COLO829 (cell line): ENCODE measurements at regions not wholly inside any gene's neighbourhood (a gene's known extent, or its start where the extent isn't known, plus 50 kb on each side); places are given as distances from the start of the nearest gene placed in this dataset.

Source experiments
- DNase-seq: peaks from one replicate; pipeline ENCODE4 v3.0.0; 2012; ENCODE audit warnings: low spot score

- DNase-seq: no peak
Measured at GRCh38 chr10:128375171-128375570, 248.9 kb upstream of the MKI67 start.

- DNase-seq: no peak
Measured at GRCh38 chr10:128377364-128377987, 251.3 kb upstream of the MKI67 start.

- DNase-seq: no peak
Measured at GRCh38 chr10:128377988-128378387, 251.8 kb upstream of the MKI67 start.

GRCh38 chr10:128380946-128381345 is 254.7 kb upstream of the MKI67 start:
- no peak for DNase-seq

GRCh38 chr10:128382225-128382624 is 256.0 kb upstream of the MKI67 start:
- DNase-seq: no peak

- no peak for DNase-seq
Measured at GRCh38 chr10:128384831-128385230, 258.6 kb upstream of the MKI67 start.

- DNase-seq: no peak
Measured at GRCh38 chr10:128386231-128386630, 260.0 kb upstream of the MKI67 start.

GRCh38 chr10:128386816-128387604 is 260.8 kb upstream of the MKI67 start:
- DNase-seq: no peak

- DNase-seq: no peak
Measured at GRCh38 chr10:128390596-128390995, 264.4 kb upstream of the MKI67 start.

- no peak for DNase-seq
Measured at GRCh38 chr10:128393546-128393945, 267.3 kb upstream of the MKI67 start.

GRCh38 chr10:128398118-128398517 is 271.9 kb upstream of the MKI67 start:
- DNase-seq: no peak

GRCh38 chr10:128398999-128399398 is 272.8 kb upstream of the MKI67 start:
- no peak for DNase-seq

GRCh38 chr10:128400564-128400963 is 274.3 kb upstream of the MKI67 start:
- DNase-seq: no peak

- no peak for DNase-seq
Measured at GRCh38 chr10:128405450-128405849, 279.2 kb upstream of the MKI67 start.

GRCh38 chr10:128411643-128412042 is 285.4 kb upstream of the MKI67 start:
- DNase-seq: no peak

GRCh38 chr10:128414568-128414967 is 288.3 kb upstream of the MKI67 start:
- DNase-seq: no peak

GRCh38 chr10:128416231-128416630 is 290.0 kb upstream of the MKI67 start:
- DNase-seq: no peak

GRCh38 chr10:128417826-128418225 is 291.6 kb upstream of the MKI67 start:
- DNase-seq: no peak

- no peak for DNase-seq
Measured at GRCh38 chr10:128418819-128419218, 292.6 kb upstream of the MKI67 start.

- DNase-seq: no peak
Measured at GRCh38 chr10:128419466-128420019, 293.3 kb upstream of the MKI67 start.

- no peak for DNase-seq
Measured at GRCh38 chr10:128420623-128421022, 294.4 kb upstream of the MKI67 start.

GRCh38 chr10:128421371-128422160 is 295.3 kb upstream of the MKI67 start:
- no peak for DNase-seq

GRCh38 chr10:128422190-128422589 is 296.0 kb upstream of the MKI67 start:
- no peak for DNase-seq
